COLO668 (cell line): ENCODE measurements at regions not wholly inside any gene's neighbourhood (a gene's known extent, or its start where the extent isn't known, plus 50 kb on each side); places are given as distances from the start of the nearest gene placed in this dataset.

Source experiments
- DNase-seq: peaks from one replicate; lab custom pipeline; 2025; ENCODE audit not compliant: unreplicated experiment; lab: John Stamatoyannopoulos, UW

DNA sequence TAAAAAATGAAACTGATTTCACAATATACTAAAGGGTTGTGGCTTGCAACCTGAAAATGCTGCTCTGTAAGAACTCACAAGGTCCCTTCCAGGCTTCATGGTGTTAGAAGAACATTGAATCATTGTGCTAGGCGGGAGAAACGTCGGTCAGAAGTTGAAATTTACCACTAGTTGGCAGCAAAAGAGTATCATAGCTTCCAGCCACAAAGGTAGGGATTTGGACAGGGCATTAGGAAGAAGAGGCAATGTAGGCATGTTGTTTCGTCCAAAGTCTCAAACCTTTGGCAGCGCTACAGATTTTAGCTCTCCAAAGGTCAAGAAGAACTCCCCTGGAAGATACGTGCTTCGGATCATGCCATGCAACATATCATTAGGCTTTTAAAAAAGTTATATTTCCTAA is 62.5 kb upstream of the ZP4 start:
- DNase-seq, result no peak
